Forelimb muscle (tissue), 1 donor: ENCODE measurements at regions not wholly inside any gene's neighbourhood (a gene's known extent, or its start where the extent isn't known, plus 50 kb on each side); places are given as distances from the start of the nearest gene placed in this dataset.

Experiments
- DNase-seq: peaks from one replicate; pipeline ENCODE4 v3.0.0-alpha.2; 2013; ENCODE audit warnings: low read depth

DNA sequence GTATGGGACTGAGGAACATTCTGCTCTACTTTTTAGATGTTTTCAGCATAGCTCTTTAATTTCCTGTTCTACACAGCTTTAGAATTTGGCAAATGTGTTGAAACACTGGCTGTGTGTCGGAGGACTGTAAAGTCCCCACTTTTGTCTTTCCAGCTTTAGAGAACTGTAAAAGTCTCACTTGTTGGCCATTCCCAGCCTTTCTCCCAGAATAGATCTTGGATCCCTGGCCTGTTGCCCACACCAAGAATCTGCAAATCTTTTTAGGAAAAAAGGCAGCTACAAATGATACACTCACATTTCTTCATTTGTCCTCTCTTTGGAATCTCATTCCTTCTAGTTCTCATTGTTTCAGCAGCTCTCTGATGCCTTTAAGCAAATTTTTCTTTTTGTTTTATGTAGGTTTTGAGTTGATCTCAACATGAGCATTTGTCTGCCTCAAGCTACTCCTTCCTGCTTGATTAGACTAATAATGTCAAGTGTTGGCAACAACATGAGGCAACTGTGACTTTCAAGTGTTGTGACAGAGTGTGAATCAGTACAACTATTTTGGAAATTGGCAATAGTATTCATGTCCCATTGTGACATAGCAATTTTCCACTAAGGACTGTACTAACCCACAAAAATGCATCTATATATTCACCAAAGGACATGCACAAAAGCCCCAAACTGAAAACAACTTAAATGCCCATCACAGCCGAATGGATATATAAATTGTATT lies 610.8 kb downstream of the EPHA4 start:
- no peak for DNase-seq

DNA sequence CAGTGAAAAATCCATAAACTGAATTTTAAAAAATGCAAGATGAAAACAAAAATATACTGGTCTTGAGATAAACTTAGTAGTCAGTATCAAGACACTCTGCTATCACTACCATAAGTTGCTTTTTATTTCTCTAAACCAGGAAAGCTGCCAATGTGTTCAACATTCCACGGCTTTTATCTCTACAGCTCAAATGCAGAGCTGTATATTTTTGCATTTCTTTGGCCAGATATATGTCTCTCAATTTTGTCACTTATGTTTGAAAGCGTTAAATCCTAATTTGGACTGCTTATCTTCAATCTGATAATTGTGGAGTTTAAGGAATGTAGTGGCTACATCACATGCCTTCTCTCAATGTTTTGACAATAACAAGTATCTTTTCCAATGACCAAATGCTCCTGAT lies 609.5 kb downstream of the EPHA4 start:
- DNase-seq = no peak

GRCh38 chr2:220963076-220963475 lies 609.0 kb downstream of the EPHA4 start:
- DNase-seq = no peak

DNA sequence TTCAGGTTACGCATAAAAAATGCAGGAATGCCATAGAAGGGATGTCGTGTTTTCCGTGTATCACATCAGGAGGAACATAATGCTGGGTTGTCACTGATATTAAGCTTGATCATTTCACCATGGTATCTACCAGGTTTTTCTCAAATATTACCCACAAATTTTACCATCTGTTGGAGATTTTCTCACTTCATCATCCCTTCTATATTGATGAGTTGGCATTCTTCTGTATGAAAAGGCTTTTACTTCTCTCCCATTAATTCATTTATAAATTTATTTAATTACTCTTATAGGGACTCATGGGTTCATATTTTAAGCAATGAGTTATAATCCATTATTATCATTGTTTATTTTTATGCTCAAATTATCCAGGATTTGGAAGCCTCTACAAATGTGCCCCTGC lies 608.2 kb downstream of the EPHA4 start:
- no peak for DNase-seq

DNA sequence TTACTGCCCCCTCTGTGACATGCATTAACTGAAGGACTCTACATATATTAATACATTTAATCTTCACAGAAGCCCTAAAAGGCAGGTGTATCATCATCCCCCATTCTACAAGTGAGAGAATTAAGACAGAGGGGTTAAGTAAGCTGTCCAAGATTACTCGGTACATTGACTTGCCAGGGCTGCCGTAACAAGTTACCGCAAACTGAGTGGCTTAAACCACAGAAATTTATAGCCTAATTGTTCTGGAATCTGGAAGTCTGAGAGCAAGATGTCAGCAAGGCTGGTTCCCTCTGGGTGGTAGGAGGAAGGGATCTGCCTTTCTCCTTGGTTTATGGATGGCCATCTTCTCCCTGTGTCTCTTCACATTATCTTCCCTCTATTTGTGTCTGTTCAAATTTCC lies 605.5 kb downstream of the EPHA4 start:
- DNase-seq = no peak

GRCh38 chr2:220969348-220969747 lies 602.8 kb downstream of the EPHA4 start:
- no peak for DNase-seq

DNA sequence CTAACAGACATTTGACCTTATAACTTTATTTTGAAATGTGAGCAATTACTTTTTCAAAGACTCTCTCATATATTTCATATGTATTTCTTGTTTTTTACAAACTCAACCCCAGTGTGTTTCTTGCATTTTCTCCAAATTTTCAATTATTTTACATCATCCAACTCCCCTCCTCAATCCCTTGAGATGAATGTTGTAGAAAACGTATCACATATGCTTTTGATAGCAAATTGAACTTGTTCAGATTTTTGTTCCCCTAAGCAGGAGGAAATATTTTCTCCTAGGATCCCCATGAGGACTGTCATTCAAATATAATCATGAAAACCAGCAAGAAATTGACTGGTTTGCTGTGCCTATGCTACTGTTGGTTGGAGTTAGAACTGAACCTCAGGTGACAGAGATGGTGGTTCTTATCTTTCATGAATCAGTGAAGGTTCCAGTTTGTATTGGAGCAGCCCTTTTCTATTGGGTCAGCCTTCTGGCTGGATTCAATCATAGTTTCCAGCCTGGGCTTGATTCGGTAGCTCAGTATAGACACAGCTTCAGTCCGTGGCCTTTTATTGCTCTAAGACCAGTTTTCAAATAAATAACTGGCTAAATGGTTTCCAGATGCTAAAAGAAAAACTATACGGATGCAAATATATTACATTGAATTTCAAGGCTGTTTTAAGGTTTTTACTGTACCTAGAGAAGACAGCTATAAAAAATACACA lies 591.0 kb downstream of the EPHA4 start:
- no peak for DNase-seq

- no peak for DNase-seq
Observed at GRCh38 chr2:220981926-220982325, 590.2 kb downstream of the EPHA4 start.

- DNase-seq = no peak
Observed at GRCh38 chr2:220985561-220985960, 586.5 kb downstream of the EPHA4 start.

GRCh38 chr2:220987839-220988238 lies 584.3 kb downstream of the EPHA4 start:
- no peak for DNase-seq

- no peak for DNase-seq
Observed at GRCh38 chr2:220991972-220992371, 580.1 kb downstream of the EPHA4 start.

GRCh38 chr2:220994846-220995245 lies 577.3 kb downstream of the EPHA4 start:
- no peak for DNase-seq

- no peak for DNase-seq
Observed at GRCh38 chr2:220995581-220995980, 576.5 kb downstream of the EPHA4 start.

DNA sequence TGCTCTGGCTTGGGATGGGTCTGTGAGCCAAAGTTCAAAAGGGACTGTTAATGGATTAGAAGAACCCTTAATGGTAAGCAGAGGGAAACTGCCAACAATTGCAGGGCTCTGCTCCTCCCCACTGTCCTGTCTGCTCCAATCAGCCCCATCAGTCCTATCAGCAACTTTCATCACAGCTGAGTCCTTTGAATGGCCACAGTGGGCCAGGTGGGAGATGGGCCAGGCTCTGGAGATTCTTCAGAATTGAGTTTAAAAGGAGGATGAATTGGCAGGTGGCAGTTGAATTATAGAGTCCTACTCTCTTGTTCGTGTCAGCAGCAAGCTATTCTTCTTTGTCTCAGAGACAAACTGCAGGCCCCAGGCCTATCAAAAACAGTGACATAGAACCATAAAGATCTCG lies 573.9 kb downstream of the EPHA4 start:
- DNase-seq = no peak

DNA sequence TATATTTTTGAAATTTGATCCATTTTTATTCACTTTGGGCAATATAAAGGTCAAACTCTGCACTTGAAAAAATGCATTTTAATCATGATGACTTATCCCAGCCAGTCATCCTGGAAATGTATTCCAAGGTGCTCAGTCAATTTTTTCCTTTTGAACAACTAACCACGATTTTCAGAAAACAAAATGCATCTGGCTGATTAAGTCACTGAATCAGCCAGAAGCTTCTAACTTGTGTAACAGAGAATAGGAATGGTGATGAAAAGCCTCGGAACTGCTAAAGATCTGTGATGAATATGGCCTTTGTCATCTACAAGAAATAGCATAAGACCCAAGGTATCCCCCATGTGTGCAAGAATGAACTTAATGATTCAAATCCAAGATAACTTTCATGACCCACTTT lies 572.7 kb downstream of the EPHA4 start:
- DNase-seq = no peak

DNA sequence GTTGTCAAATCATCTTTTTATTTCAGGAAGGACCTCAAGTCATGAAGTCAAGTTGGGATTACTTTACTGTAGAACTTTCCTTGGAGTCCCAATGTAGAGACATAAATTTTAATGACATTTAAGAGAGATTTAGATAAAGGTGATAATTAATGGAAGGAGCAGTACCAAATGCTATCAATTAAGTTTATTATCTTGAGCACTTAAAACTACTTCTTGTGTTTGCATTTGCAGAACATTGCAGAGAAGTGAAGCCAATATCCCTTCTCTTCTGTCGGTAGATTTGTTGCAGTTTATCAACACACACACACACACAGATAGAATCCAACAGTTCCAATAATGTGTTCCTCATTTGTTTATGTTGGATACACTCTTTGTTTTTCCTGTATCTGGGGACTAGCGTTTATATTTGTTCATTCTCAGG lies 570.7 kb downstream of the EPHA4 start:
- DNase-seq = no peak

DNA sequence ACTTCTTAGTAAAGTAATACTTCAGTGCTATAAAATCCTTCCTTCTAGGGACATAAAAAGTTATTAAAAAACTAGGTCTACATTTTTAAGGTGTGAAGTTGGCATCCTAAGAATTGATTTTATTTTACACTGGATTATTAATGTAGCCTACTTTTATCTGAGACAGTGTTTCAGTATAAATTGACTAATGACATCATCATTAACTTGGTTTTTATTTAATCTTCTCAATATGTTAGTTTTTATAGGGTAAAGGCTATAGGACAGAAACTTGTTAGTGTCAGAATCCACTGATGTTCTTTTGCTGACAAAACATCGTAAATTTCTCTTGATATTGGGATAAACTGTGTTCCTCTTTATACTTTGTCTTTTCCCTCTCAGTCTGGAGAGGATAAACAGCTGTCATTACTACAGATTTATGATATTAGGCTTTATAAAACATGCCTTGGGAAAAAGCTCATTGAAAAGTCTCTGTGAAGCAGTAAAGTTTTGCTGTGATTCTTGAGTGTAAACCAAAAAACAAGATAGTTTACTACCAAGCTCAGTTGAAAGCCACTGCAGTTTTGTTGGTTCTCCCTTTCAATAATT lies 569.9 kb downstream of the EPHA4 start:
- no peak for DNase-seq

DNA sequence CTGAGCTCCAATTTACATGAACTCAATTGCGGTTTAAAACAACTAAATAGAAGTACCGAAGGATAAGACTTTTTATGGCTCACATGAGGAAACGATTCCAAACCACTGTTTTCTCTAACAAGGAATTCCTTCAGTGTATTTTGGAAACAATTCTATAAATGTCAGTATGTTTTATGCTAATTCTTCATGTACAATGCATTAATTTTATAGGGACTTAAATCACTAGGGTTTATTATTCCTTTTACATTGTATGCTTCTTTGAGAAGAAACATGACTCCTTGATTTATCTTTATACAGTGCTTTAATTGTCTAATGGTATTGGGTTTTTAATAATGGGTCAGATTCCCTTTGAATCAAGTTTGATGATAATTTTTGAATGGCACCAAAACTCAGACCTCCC lies 566.8 kb downstream of the EPHA4 start:
- no peak for DNase-seq

GRCh38 chr2:221006084-221006483 lies 566.0 kb downstream of the EPHA4 start:
- no peak for DNase-seq

- no peak for DNase-seq
Observed at GRCh38 chr2:221016551-221016950, 555.6 kb downstream of the EPHA4 start.

- no peak for DNase-seq
Observed at GRCh38 chr2:221018262-221018661, 553.8 kb downstream of the EPHA4 start.

DNA sequence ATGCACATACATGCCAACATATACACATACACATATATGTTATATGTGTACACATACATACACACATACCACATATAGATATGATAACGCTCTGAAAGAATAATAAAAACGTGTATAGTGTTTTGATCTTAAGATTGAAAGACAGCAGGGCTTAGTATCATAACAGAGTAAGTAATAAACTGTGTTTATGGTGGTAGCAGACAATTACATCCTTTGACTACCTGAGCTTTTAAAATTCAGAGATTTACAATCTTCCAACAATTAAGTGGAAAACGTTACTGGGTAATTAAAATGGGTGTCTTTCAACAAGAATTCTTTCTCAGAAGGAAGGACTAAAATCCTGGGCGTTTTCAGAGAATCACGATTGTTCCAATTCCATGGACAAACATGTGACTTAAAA lies 552.4 kb downstream of the EPHA4 start:
- DNase-seq = no peak

GRCh38 chr2:221022554-221022953 lies 549.5 kb downstream of the EPHA4 start:
- DNase-seq = no peak
